IMR-90 (cell line): ENCODE measurements at regions not wholly inside any gene's neighbourhood (a gene's known extent, or its start where the extent isn't known, plus 50 kb on each side); places are given as distances from the start of the nearest gene placed in this dataset.
"Not testable (repeated sequence)": the region's sequence is repeated elsewhere in the genome, so short reads cannot be mapped to it uniquely, and the experiment has no call there.

Experiments
- ATAC-seq: fragments of 200-7000 bp; cut with Tn5 transposase; 2 replicates; pipeline ENCODE4 v1.9.1; 2020; ENCODE audit warnings: low read depth, mild to moderate bottlenecking, moderate library complexity
- BruUV-seq: library from RNA; stranded (reverse); fragments of 400-500 nt; replicated peaks from 2 replicates; lab custom pipeline; 2021; lab: Mats Ljungman, UMichigan
- CTCF ChIA-PET: fragments of 300-600 bp; formaldehyde crosslinking; extraction: SDS; loops from one replicate; lab custom pipeline; 2021; ENCODE audit warnings: antibody characterized with exemption; lab: Yijun Ruan, JAX
- POLR2A ChIA-PET: fragments of 300-600 bp; sonication (Branson Sonifier 250); formaldehyde crosslinking; loops from one replicate; lab custom pipeline; 2022; ENCODE audit warnings: antibody characterized with exemption; ENCODE audit not compliant: unreplicated experiment; lab: Charles Lee
- DNase-seq: peaks from one replicate; pipeline ENCODE4 v3.0.0; 2013
- H2AFZ ChIP-seq: replicated peaks from 2 replicates; pipeline ENCODE3; 2013; ENCODE audit warnings: low read length, mild to moderate bottlenecking; ENCODE audit not compliant: poor library complexity
- H2AK5ac ChIP-seq: 2 replicates; pipeline ENCODE4 v1.6.1; 2013; ENCODE audit warnings: low read depth, low read length, inconsistent platforms
- H2AK9ac ChIP-seq: replicated peaks from 2 replicates; pipeline ENCODE3; 2013; ENCODE audit warnings: mild to moderate bottlenecking, low read depth, low read length, moderate library complexity; ENCODE audit not compliant: poor library complexity
- H2BK120ac ChIP-seq: 2 replicates; pipeline ENCODE4 v1.6.1; 2013; ENCODE audit warnings: low read depth, low read length, inconsistent platforms
- H2BK15ac ChIP-seq: 3 replicates; pipeline ENCODE4 v1.6.1; 2013; ENCODE audit warnings: low read depth, low read length, inconsistent platforms
- H2BK20ac ChIP-seq: 2 replicates; pipeline ENCODE4 v1.6.1; 2013; ENCODE audit warnings: low read depth, mild to moderate bottlenecking, inconsistent platforms, low read length, moderate library complexity
- H2BK5ac ChIP-seq: 2 replicates; pipeline ENCODE4 v1.6.1; 2013; ENCODE audit warnings: mild to moderate bottlenecking, low read depth, low read length, inconsistent platforms; ENCODE audit not compliant: poor library complexity, severe bottlenecking
- H3K14ac ChIP-seq: replicated peaks from 2 replicates; pipeline ENCODE4 v1.6.1; 2013; ENCODE audit warnings: low read depth, low read length, inconsistent platforms
- H3K18ac ChIP-seq: 2 replicates; pipeline ENCODE4 v1.6.1; 2013; ENCODE audit warnings: low read depth, low read length, control low read depth
- H3K23ac ChIP-seq: 2 replicates; pipeline ENCODE4 v1.6.1; 2013; ENCODE audit warnings: low read depth, low read length, inconsistent platforms
- H3K27ac ChIP-seq: 2 replicates; pipeline ENCODE4 v1.5.1; 2013; ENCODE audit warnings: mild to moderate bottlenecking, control low read depth, low read length; ENCODE audit not compliant: insufficient read depth
- H3K27me3 ChIP-seq: 2 replicates; pipeline ENCODE4 v1.6.1; 2013; ENCODE audit warnings: low read length; ENCODE audit not compliant: control insufficient read depth, insufficient read depth
- H3K36me3 ChIP-seq: 2 replicates; pipeline ENCODE4 v1.6.1; 2013; ENCODE audit warnings: low read length, mixed read lengths; ENCODE audit not compliant: control insufficient read depth, insufficient read depth
- H3K4ac ChIP-seq: 2 replicates; pipeline ENCODE4 v1.6.1; 2013; ENCODE audit warnings: low read depth, low read length, inconsistent platforms
- H3K4me1 ChIP-seq: 2 replicates; pipeline ENCODE4 v1.6.1; 2013; ENCODE audit warnings: low read length, mixed read lengths; ENCODE audit not compliant: control insufficient read depth, insufficient read depth
- H3K4me2 ChIP-seq: 2 replicates; pipeline ENCODE4 v1.6.1; 2013; ENCODE audit warnings: low read depth, mild to moderate bottlenecking, control low read depth, low read length, moderate library complexity
- H3K4me3 ChIP-seq: 2 replicates; pipeline ENCODE4 v1.5.1; 2013; ENCODE audit warnings: low read depth, mild to moderate bottlenecking, control low read depth, low read length, moderate library complexity; ENCODE audit not compliant: insufficient read depth
- H3K56ac ChIP-seq: 2 replicates; pipeline ENCODE4 v1.6.1; 2013; ENCODE audit warnings: low read length, inconsistent platforms; ENCODE audit not compliant: insufficient read depth; ENCODE audit errors: extremely low read depth
- H3K79me1 ChIP-seq, 2 experiments: 2 replicates each; pipeline ENCODE4 v1.6.1; 2013; ENCODE audit warnings: low read length in 2 of 2, inconsistent platforms in 1 of 2, low read depth in 1 of 2
- H3K9ac ChIP-seq: 2 replicates; pipeline ENCODE4 v1.6.1; 2013; ENCODE audit warnings: low read depth, low read length, control low read depth
- H3K9me1 ChIP-seq: 2 replicates; pipeline ENCODE4 v1.6.1; 2013; ENCODE audit warnings: low read length, inconsistent platforms; ENCODE audit not compliant: insufficient read depth
- H3K9me3 ChIP-seq: 2 replicates; pipeline ENCODE4 v1.6.1; 2013; ENCODE audit warnings: low read length; ENCODE audit not compliant: control insufficient read depth, insufficient read depth
- H4K20me1 ChIP-seq: 2 replicates; pipeline ENCODE4 v1.6.1; 2013; ENCODE audit warnings: low read length, inconsistent platforms; ENCODE audit not compliant: insufficient read depth
- H4K5ac ChIP-seq: 2 replicates; pipeline ENCODE4 v1.6.1; 2013; ENCODE audit warnings: mild to moderate bottlenecking, low read depth, low read length, control low read depth
- H4K8ac ChIP-seq, 2 experiments: 2 replicates each; pipeline ENCODE4 v1.6.1; 2013; ENCODE audit warnings: low read depth in 2 of 2, low read length in 2 of 2, control low read depth in 1 of 2, inconsistent platforms in 1 of 2
- H4K91ac ChIP-seq: 2 replicates; pipeline ENCODE4 v1.6.1; 2013; ENCODE audit warnings: low read depth, low read length, inconsistent platforms; ENCODE audit not compliant: insufficient read depth
- WGBS, 2 experiments: methylation state at CpG; one replicate each; pipeline versions ENCODE4 v1.1.5 to v1.1.7; 2013; ENCODE audit warnings: missing lambda C conversion rate in 2 of 2; ENCODE audit not compliant: insufficient read length in 1 of 2; ENCODE audit errors: extremely low coverage in 2 of 2; 5-methylcytosine and 5-hydroxymethylcytosine counted together
- dilution Hi-C: fragments of 300-500 bp; cut with HindIII; formaldehyde crosslinking; loops from one replicate; pipeline ENCODE4 v1.14.3; 2018; ENCODE audit warnings: low sequenced_read_pairs; ENCODE audit not compliant: unreplicated experiment
- in situ Hi-C: fragments of 300-500 bp; cut with MboI; formaldehyde crosslinking; loops from 3 replicates; pipeline ENCODE4 v1.14.3; 2019; ENCODE audit warnings: low sequenced_read_pairs, inconsistent platforms, mixed read lengths
- intact Hi-C: fragments of 100-400 bp; cut with micrococcal nuclease; formaldehyde crosslinking; loops from 2 replicates; pipeline ENCODE4 v1.10.0; 2022

- H3K9ac ChIP-seq, H2BK120ac ChIP-seq, H3K4ac ChIP-seq, H3K56ac ChIP-seq, H3K79me1 ChIP-seq, H3K4me1 ChIP-seq, H2AK9ac ChIP-seq, H3K9me1 ChIP-seq, H3K4me2 ChIP-seq, H3K23ac ChIP-seq, CTCF ChIA-PET, H2AFZ ChIP-seq, H3K36me3 ChIP-seq, H4K5ac ChIP-seq, dilution Hi-C loops, H3K18ac ChIP-seq, H3K27me3 ChIP-seq, H4K20me1 ChIP-seq, H3K14ac ChIP-seq, H2BK15ac ChIP-seq, H3K4me3 ChIP-seq, DNase-seq, H3K9me3 ChIP-seq, H4K8ac ChIP-seq, H4K91ac ChIP-seq, H2BK5ac ChIP-seq, POLR2A ChIA-PET, H2BK20ac ChIP-seq, ATAC-seq, H2AK5ac ChIP-seq, BruUV-seq, H3K27ac ChIP-seq: not testable (repeated sequence)
- in situ Hi-C loops (loop anchor here (10.0 to 25.0 kb wide), 2 partner anchors 270 to 678 kb away; no protein-coding TSS in a partner anchor), intact Hi-C loops (loop anchor here (5.0 kb wide), 1 partner anchor 140 kb away; no protein-coding TSS in a partner anchor)
- 97% methylated on average over 6 of the region's 43 CpGs; no CpG with 5 or more reads in 1 of the 2 experiments for WGBS, 2 experiments
These were observed 69.3 kb downstream of the GPR85 start for GRCh38 chr7:113017144-113017857.
